Upper lobe of right lung (tissue), 1 donor: ENCODE measurements at regions not wholly inside any gene's neighbourhood (a gene's known extent, or its start where the extent isn't known, plus 50 kb on each side); places are given as distances from the start of the nearest gene placed in this dataset.

Experiments used
- ATAC-seq: fragments of 200-7000 bp; cut with Tn5 transposase; one replicate; pipeline ENCODE4 v1.9.1; 2020; ENCODE audit warnings: mild to moderate bottlenecking, moderate library complexity
- DNase-seq: peaks from one replicate; pipeline ENCODE4 v3.0.0-alpha.2; 2020
- H3K27ac ChIP-seq: fragments of 200-600 bp; one replicate; pipeline ENCODE4 v1.8.0; 2022
- H3K27me3 ChIP-seq: fragments of 200-600 bp; one replicate; pipeline ENCODE4 v1.8.0; 2022; ENCODE audit warnings: mild to moderate bottlenecking
- H3K36me3 ChIP-seq: fragments of 200-600 bp; one replicate; pipeline ENCODE4 v1.8.0; 2022
- H3K4me1 ChIP-seq: fragments of 200-600 bp; one replicate; pipeline ENCODE4 v1.8.0; 2022
- H3K4me3 ChIP-seq: fragments of 200-600 bp; one replicate; pipeline ENCODE4 v1.8.0; 2022; ENCODE audit warnings: mild to moderate bottlenecking
- H3K9me3 ChIP-seq: fragments of 200-600 bp; one replicate; pipeline ENCODE4 v1.8.0; 2022
- CTCF ChIP-seq: fragments of 200-600 bp; IDR thresholded peaks from one replicate; pipeline ENCODE4 v1.8.0; 2022; ENCODE audit warnings: antibody characterized with exemption
- intact Hi-C: fragments of 100-400 bp; cut with DNase I; formaldehyde crosslinking; loops from one replicate; pipeline ENCODE4 v1.11.0; 2022
- donor health status: DM: no; HTN: yes; CAD: no; lungs with severe emphysema.

DNA sequence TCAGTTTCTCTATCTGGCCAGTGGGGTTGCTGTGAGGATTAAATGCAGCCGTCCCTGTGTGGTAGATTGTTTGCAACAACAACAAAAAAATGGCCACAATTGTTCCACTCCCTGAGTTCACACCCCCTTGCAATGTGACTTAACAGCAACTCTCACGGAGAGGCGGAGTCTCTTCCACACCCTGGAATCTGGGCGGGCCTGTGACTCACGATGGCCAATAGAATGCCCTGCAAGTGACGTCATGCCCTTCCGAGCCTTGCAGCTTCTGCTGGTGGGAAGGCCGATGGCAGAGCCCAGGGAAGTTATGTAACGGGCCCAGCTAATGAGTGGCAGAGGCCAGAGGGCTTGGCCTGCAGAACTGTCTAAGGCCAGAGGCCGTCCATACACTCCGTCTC lies 87.9 kb downstream of the RIPK4 start:
- intact Hi-C loops, result no loop called here
- peak; percentile 95 for ATAC-seq

GRCh38 chr21:41678016-41678923 lies 88.6 kb downstream of the RIPK4 start:
- Histone ChIP-seq H3K36me3 (no peaks in the 10 kb centered on the region), H3K4me1 (peaks cover 13% of the 10 kb centered on the region), H3K27ac (peak overlapping the region; percentile 91), H3K9me3 (no peaks in the 10 kb centered on the region), H3K27me3 (no peaks in the 10 kb centered on the region), H3K4me3 (peak overlapping the region; percentile 19)
- TF ChIP-seq CTCF, result no peak
- ATAC-seq, result peak; percentile 73
- intact Hi-C loops, result no loop called here
- DNase-seq, result peak; percentile 76

More for the DNA sequence above, 87.9 kb downstream of the RIPK4 start:
- H3K27ac ChIP-seq, result peak overlapping the region; percentile 91
- H3K9me3 ChIP-seq, result no peaks in the 10 kb centered on the region
- TF ChIP-seq CTCF, result no peak
- H3K36me3 ChIP-seq, result no peaks in the 10 kb centered on the region
- DNase-seq, result peak; percentile 95
- H3K4me3 ChIP-seq, result peak overlapping the region; percentile 19
- no peaks in the 10 kb centered on the region for H3K27me3 ChIP-seq
- peaks cover 13% of the 10 kb centered on the region for H3K4me1 ChIP-seq

DNA sequence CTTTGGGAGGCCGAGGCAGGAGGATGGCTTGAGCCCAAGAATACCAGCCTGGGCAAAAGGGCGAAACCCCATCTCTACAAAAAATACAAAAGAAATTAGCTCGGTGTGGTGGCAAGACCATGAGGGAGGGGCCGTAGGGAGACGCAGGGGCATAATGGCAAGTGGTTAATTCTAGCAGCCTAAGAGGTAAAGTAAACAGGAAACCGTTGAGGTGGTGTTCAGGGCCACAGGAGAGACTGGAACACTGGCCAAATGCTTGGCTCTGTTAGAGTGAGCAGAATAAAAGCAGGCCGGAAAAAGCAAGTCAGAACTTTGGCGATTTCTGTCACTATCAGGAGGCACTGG lies 89.2 kb downstream of the RIPK4 start:
- Histone ChIP-seq H3K27ac (peak overlapping the region; percentile 91), H3K4me1 (peaks cover 13% of the 10 kb centered on the region), H3K36me3 (no peaks in the 10 kb centered on the region), H3K9me3 (no peaks in the 10 kb centered on the region), H3K27me3 (no peaks in the 10 kb centered on the region), H3K4me3 (no peak overlapping the region)
- TF ChIP-seq CTCF, result no peak
- intact Hi-C loops, result no loop called here
- DNase-seq (peak; percentile 63), ATAC-seq (peak; percentile 14)

DNA sequence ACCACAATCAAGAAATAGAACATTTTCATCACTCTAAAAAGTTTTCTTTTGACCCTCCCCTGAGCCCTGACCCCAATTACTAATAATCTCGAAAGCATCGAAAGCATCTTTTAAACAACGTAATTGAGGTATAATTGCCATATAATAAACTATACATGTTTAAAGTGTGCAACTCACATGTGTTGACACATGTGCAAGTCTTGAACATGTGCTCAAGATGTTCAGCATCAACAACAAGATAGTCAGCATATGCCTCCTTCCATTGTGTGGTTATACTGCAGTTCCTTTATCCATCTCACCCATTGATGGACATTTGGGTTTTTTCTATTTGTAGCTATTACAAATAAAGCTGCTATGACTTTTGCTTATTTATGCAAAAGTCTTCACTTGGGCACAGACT lies 90.7 kb downstream of the RIPK4 start:
- H3K4me3 ChIP-seq, result no peak overlapping the region
- no peaks in the 10 kb centered on the region for H3K9me3 ChIP-seq
- no peak for ATAC-seq
- no peaks in the 10 kb centered on the region for H3K27me3 ChIP-seq
- H3K36me3 ChIP-seq, result no peaks in the 10 kb centered on the region
- intact Hi-C loops, result no loop called here
- DNase-seq, result no peak
- TF ChIP-seq CTCF, result no peak
- peaks cover 13% of the 10 kb centered on the region for H3K4me1 ChIP-seq
- H3K27ac ChIP-seq, result no peak overlapping the region

- no peak for ATAC-seq
- no peak for TF ChIP-seq CTCF
- H3K36me3 ChIP-seq, result no peaks in the 10 kb centered on the region
- H3K4me3 ChIP-seq, result no peak overlapping the region
- peak; percentile 9 for DNase-seq
- no peak overlapping the region for H3K27ac ChIP-seq
- no peaks in the 10 kb centered on the region for H3K27me3 ChIP-seq
- intact Hi-C loops, result no loop called here
- H3K4me1 ChIP-seq, result peaks cover 13% of the 10 kb centered on the region
- no peaks in the 10 kb centered on the region for H3K9me3 ChIP-seq
Observed at GRCh38 chr21:41675574-41675973, 91.3 kb downstream of the RIPK4 start.
